BJ (cell line): ENCODE measurements at regions not wholly inside any gene's neighbourhood (a gene's known extent, or its start where the extent isn't known, plus 50 kb on each side); places are given as distances from the start of the nearest gene placed in this dataset.
"Not testable (repeated sequence)": the region's sequence is repeated elsewhere in the genome, so short reads cannot be mapped to it uniquely, and the experiment has no call there.

Experiments used
- CTCF ChIA-PET: fragments of 350-600 bp; formaldehyde crosslinking; extraction: SDS; loops from one replicate; lab custom pipeline; 2021; ENCODE audit warnings: antibody characterized with exemption, inconsistent platforms; lab: Yijun Ruan, JAX
- POLR2A ChIA-PET: fragments of 300-600 bp; sonication (Branson Sonifier 250); formaldehyde crosslinking; extraction: SDS; loops from one replicate; lab custom pipeline; 2021; ENCODE audit warnings: antibody characterized with exemption; lab: Charles Lee
- DNase-seq: peaks from one replicate; pipeline ENCODE4 v3.0.0-alpha.2; 2011; ENCODE audit warnings: low read depth
- H3K27me3 ChIP-seq: 2 replicates; pipeline ENCODE4 v1.6.0; 2011; ENCODE audit warnings: low read length; ENCODE audit not compliant: control insufficient read depth, insufficient read depth
- H3K36me3 ChIP-seq: 2 replicates; pipeline ENCODE4 v1.5.1; 2011; ENCODE audit warnings: low read length; ENCODE audit not compliant: control insufficient read depth, insufficient read depth
- H3K4me3 ChIP-seq: 2 replicates; pipeline ENCODE4 v1.5.1; 2011; ENCODE audit warnings: low read depth, mild to moderate bottlenecking, control low read depth, low read length
- TF ChIP-seq, protein P1 (sequence below): IDR thresholded peaks from 2 replicates; pipeline ENCODE4 v1.5.1; 2011; ENCODE audit warnings: low read depth, mild to moderate bottlenecking, control low read depth, inconsistent platforms, low read length, moderate library complexity; ENCODE audit not compliant: insufficient read depth

DNA sequence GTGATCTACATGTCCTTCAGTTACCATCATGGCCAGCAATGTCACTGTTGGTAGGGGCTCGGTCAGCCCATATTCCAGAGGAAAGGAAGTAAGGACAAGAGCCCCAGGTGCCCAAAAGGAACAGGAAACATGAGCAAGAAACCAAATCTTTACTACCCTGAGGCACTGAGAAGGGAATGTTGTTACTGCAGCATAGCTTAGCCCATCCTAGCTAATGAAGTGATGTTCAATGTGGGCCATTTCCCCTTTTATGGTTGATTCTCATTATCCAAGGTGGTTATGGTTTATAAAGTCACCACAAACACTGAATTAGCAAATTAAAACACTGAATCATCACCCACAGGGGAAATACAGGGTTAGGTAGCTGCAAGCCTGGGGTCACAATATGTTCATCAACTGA is 88.4 kb upstream of the C10orf90 start:
- H3K27me3 ChIP-seq, result no peaks in the 10 kb centered on the region
- ChIA-PET POLR2A (no interaction called here), CTCF (no interaction called here)
- TF ChIP-seq, protein P1, sequence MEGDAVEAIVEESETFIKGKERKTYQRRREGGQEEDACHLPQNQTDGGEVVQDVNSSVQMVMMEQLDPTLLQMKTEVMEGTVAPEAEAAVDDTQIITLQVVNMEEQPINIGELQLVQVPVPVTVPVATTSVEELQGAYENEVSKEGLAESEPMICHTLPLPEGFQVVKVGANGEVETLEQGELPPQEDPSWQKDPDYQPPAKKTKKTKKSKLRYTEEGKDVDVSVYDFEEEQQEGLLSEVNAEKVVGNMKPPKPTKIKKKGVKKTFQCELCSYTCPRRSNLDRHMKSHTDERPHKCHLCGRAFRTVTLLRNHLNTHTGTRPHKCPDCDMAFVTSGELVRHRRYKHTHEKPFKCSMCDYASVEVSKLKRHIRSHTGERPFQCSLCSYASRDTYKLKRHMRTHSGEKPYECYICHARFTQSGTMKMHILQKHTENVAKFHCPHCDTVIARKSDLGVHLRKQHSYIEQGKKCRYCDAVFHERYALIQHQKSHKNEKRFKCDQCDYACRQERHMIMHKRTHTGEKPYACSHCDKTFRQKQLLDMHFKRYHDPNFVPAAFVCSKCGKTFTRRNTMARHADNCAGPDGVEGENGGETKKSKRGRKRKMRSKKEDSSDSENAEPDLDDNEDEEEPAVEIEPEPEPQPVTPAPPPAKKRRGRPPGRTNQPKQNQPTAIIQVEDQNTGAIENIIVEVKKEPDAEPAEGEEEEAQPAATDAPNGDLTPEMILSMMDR, result no peak
- no peaks in the 10 kb centered on the region for H3K36me3 ChIP-seq
- DNase-seq, result no peak
- no peak overlapping the region for H3K4me3 ChIP-seq

DNA sequence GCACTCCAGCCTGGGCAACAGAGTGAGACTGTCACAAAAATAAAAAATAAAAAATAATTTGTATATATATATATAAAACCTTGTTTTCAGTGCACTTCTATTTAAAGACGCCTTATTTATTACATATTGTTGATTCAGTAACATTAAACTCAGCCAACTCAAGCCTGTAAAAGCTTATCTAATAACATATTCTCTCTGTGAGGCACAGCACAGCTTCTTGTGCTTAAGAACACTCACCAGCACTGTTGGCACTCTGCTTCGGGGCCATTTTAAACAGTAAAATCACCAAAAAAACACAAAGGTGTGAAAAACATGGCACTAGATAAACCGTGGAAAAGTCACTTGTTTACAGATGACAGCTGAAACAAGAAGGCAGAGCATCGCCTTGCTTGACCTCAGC is 89.0 kb upstream of the C10orf90 start:
- no peak overlapping the region for H3K4me3 ChIP-seq
- ChIA-PET CTCF (no interaction called here), POLR2A (no interaction called here)
- no peaks in the 10 kb centered on the region for H3K27me3 ChIP-seq
- DNase-seq, result no peak
- no peaks in the 10 kb centered on the region for H3K36me3 ChIP-seq
- TF ChIP-seq, protein P1, result no peak

DNA sequence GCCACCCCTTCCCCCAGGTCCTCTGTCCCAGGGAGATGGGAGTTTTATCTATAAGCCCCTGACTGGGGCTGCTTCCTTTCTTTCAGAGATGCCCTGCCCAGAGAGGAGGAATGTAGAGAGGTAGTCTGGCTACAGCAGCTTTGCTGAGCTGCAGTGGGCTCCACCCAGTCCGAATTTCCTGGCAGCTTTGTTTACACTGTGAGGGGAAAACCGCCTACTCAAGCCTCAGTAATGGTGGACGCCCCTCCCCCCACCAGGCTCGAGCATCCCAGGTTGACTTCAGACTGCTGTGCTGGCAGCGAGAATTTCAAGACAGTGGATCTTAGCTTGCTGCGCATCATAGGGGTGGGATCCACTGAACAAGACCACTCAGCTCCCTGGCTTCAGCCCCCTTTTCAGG is 96.2 kb upstream of the C10orf90 start:
- H3K27me3 ChIP-seq, CTCF ChIA-PET, H3K36me3 ChIP-seq, DNase-seq, H3K4me3 ChIP-seq, POLR2A ChIA-PET: not testable (repeated sequence)

DNA sequence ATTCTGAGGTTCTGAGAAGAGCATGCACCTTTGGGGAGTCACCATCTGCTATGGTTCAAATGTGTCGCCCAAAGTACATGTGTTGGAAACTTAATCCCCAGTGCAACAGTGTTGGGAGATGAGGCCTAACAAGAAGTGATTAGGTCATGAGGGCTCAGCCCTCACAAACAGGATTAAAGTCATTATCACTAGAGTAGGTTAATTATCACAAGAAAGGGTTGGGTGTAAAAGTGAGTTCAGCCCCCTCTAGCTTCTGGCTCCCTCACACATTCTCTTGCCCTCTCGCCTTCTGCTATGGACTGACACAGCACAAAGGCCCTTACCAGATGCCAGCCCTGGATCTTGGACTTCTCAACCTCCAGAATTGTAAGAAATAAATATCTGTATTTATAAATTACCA is 100.3 kb upstream of the C10orf90 start:
- CTCF ChIA-PET, result no interaction called here

DNA sequence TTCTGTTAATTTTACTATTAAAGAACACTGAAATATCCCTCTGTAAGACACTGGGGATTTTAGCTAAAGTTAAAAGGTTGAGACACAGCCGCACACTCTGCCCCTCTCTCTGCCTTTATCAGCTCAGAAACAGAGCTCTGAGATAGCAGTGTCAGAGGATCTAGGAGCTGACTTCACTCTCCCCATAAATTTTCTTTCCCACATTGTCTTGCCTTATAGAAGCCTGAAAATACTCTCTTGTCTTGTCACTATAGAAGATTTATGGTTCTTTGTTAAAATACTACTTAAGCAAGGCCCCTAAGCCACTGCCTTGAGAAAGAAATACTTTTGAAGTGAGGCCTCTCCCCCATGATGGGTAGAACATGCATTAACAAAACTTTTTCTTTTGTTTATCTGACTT is 105.7 kb upstream of the C10orf90 start:
- H3K36me3 ChIP-seq, result no peaks in the 10 kb centered on the region
- H3K27me3 ChIP-seq, result no peaks in the 10 kb centered on the region
- POLR2A ChIA-PET, result no interaction called here
- no peak for DNase-seq
- TF ChIP-seq, protein P1, result no peak
- no peak overlapping the region for H3K4me3 ChIP-seq
- CTCF ChIA-PET, result interaction anchor here (0.7 kb wide), 1 partner anchor 10 kb away, joined by 3 read pairs; no protein-coding TSS in a partner anchor

More for the DNA sequence above, 100.3 kb upstream of the C10orf90 start:
- TF ChIP-seq, protein P1, result no peak
- POLR2A ChIA-PET, result no interaction called here
- Histone ChIP-seq H3K27me3 (no peaks in the 10 kb centered on the region), H3K4me3 (no peak overlapping the region), H3K36me3 (no peaks in the 10 kb centered on the region)
- no peak for DNase-seq

DNA sequence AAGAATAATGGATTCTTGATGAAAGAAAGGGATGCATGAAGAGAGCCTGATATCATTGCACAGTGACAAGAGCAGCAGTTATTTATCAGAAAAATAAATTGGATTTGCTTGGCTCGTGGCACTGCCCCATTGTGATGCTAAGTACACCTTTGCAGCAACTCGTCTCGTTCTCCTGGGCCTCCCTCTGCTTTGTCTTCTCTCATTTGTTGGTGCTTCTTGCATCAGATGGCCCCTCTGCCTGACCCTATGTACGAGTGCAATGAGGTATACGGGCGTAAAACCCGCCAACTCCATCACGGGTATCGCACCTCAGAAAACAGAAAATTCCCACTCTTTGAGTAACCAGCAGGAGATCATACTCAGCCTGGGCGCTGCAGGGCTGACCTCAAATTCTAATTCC is 107.2 kb upstream of the C10orf90 start:
- DNase-seq, result no peak
- H3K27me3 ChIP-seq, result no peaks in the 10 kb centered on the region
- H3K36me3 ChIP-seq, result no peaks in the 10 kb centered on the region
- POLR2A ChIA-PET, result no interaction called here
- TF ChIP-seq, protein P1, result no peak
- CTCF ChIA-PET, result no interaction called here
- H3K4me3 ChIP-seq, result no peak overlapping the region
